ENCODE measurements at regions not wholly inside any gene's neighbourhood (a gene's known extent, or its start where the extent isn't known, plus 50 kb on each side); places are given as distances from the start of the nearest gene placed in this dataset.

DNA sequence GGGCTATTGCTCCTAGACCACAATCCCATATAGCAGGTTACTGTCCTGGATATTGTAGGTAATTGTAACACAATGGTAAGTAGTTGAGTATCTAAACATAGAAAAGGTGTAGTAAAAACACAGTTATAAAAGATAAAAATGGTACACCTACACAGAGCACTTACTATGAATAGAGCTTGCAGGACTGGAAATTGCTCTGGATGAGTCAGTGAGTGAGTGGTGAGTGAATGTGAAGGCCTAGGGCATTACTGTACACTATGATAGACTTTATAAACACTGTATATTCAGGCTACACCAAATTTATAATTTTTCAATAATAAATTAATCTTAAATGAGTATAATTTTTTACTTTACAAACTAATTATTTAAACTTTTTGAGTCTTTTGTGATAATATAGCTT, 425.7 kb downstream of the PABPC4L start:
- Histone ChIP-seq H3K9ac (ENCODE audit: low read depth in 1 of 2, low read length in 2 of 2) (no peak overlapping the region), H3K27ac (ENCODE audit: low read depth in 1 of 2, low read length in 2 of 2) (no peak overlapping the region), H3K4me1 (ENCODE audit: control insufficient read depth in 4 of 4, insufficient read depth in 4 of 4, low read length in 3 of 4) (no peaks in the 10 kb centered on the region), H3K27me3 (ENCODE audit: control insufficient read depth in 4 of 4, insufficient read depth in 4 of 4, low read length in 3 of 4) (no peaks in the 10 kb centered on the region), H3K36me3 (ENCODE audit: control insufficient read depth in 4 of 4, insufficient read depth in 3 of 4, low read depth in 1 of 4, low read length in 3 of 4) (no peaks in the 10 kb centered on the region), H3K9me3 (ENCODE audit: control insufficient read depth in 4 of 4, low read length in 3 of 4) (no peaks in the 10 kb centered on the region), H3K4me3 (ENCODE audit: low read depth in 1 of 3, low read length in 3 of 3) (no peak overlapping the region)
- TF ChIP-seq SP1 (IDR thresholded peaks at IDR 0.05): no peak
- TF ChIP-seq FOXA2 (IDR thresholded peaks at IDR 0.05): no peak
- TF ChIP-seq YY1 (IDR thresholded peaks at IDR 0.05): no peak
- no peak for TF ChIP-seq EGR1 (IDR thresholded peaks at IDR 0.05; ENCODE audit: low read depth in 2 of 2)
- no peak for TF ChIP-seq RXRA (IDR thresholded peaks at IDR 0.05)
- no peak for TF ChIP-seq FOXA1 (IDR thresholded peaks at IDR 0.05)
- TF ChIP-seq RAD21 (IDR thresholded peaks at IDR 0.05): no peak
- no peak for TF ChIP-seq REST (IDR thresholded peaks at IDR 0.05)
- TF ChIP-seq JUND (IDR thresholded peaks at IDR 0.05): no peak
- no peak for TF ChIP-seq TAF1 (conservative IDR thresholded peaks at IDR 0.05)
- TF ChIP-seq, protein P1, sequence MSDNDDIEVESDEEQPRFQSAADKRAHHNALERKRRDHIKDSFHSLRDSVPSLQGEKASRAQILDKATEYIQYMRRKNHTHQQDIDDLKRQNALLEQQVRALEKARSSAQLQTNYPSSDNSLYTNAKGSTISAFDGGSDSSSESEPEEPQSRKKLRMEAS (IDR thresholded peaks at IDR 0.05): no peak
- TF ChIP-seq GABPA (IDR thresholded peaks at IDR 0.05 in 1 of 2, conservative IDR thresholded peaks at IDR 0.05 in 1 of 2): no peak
- DNase-seq (ENCODE audit: low spot score): no peak

DNA sequence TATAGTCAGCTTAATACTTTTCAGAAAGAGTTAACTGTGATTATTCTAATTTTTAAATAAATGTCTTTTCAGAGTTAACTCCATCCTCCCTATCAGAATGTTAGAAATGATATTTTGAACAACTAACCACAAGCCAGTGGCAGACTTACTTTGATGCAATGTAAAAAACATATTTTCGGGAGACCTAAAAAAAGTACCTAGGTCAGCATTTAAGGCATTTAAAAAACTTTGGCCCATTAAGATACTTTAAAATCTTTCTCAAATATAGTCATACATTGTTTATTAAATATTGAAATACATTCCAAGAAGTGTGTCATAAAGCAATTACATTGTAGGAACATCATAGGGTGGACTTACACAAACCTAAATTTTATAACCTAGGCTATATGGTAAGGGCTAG, 426.1 kb downstream of the PABPC4L start:
- WGBS: 51% methylated on average over 1 of the region's 1 CpG
- no peak overlapping the region for H3K9ac ChIP-seq (ENCODE audit: low read depth in 1 of 2, low read length in 2 of 2)
- TF ChIP-seq ZBTB33 (IDR thresholded peaks at IDR 0.05): no peak
- no peak for TF ChIP-seq GABPA (IDR thresholded peaks at IDR 0.05 in 1 of 2, conservative IDR thresholded peaks at IDR 0.05 in 1 of 2)
- TF ChIP-seq TAF1 (conservative IDR thresholded peaks at IDR 0.05): no peak
- TF ChIP-seq YY1 (IDR thresholded peaks at IDR 0.05): no peak
- TF ChIP-seq HNF4A (conservative IDR thresholded peaks at IDR 0.05): no peak
- TF ChIP-seq RXRA (IDR thresholded peaks at IDR 0.05): no peak
- TF ChIP-seq EGR1 (IDR thresholded peaks at IDR 0.05; ENCODE audit: low read depth in 2 of 2): no peak
- no peak for TF ChIP-seq HNF4G (IDR thresholded peaks at IDR 0.05)
- no peak for TF ChIP-seq ATF3 (IDR thresholded peaks at IDR 0.05)
- no peak for TF ChIP-seq RAD21 (IDR thresholded peaks at IDR 0.05)
- TF ChIP-seq, protein P2, sequence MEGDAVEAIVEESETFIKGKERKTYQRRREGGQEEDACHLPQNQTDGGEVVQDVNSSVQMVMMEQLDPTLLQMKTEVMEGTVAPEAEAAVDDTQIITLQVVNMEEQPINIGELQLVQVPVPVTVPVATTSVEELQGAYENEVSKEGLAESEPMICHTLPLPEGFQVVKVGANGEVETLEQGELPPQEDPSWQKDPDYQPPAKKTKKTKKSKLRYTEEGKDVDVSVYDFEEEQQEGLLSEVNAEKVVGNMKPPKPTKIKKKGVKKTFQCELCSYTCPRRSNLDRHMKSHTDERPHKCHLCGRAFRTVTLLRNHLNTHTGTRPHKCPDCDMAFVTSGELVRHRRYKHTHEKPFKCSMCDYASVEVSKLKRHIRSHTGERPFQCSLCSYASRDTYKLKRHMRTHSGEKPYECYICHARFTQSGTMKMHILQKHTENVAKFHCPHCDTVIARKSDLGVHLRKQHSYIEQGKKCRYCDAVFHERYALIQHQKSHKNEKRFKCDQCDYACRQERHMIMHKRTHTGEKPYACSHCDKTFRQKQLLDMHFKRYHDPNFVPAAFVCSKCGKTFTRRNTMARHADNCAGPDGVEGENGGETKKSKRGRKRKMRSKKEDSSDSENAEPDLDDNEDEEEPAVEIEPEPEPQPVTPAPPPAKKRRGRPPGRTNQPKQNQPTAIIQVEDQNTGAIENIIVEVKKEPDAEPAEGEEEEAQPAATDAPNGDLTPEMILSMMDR (IDR thresholded peaks at IDR 0.05; ENCODE audit: low read depth, low read length, missing input control): no peak
- TF ChIP-seq NR2F2 (IDR thresholded peaks at IDR 0.05): no peak
- TF ChIP-seq JUND (IDR thresholded peaks at IDR 0.05): no peak
- TF ChIP-seq, protein P1 (IDR thresholded peaks at IDR 0.05): no peak
- TF ChIP-seq SP1 (IDR thresholded peaks at IDR 0.05): no peak
- TF ChIP-seq FOXA1 (IDR thresholded peaks at IDR 0.05): no peak

More for the DNA sequence above, 426.1 kb downstream of the PABPC4L start:
- Histone ChIP-seq H3K27me3 (ENCODE audit: control insufficient read depth in 4 of 4, insufficient read depth in 4 of 4, low read length in 3 of 4) (no peaks in the 10 kb centered on the region), H3K36me3 (ENCODE audit: control insufficient read depth in 4 of 4, insufficient read depth in 3 of 4, low read depth in 1 of 4, low read length in 3 of 4) (no peaks in the 10 kb centered on the region), H3K4me3 (ENCODE audit: low read depth in 1 of 3, low read length in 3 of 3) (no peak overlapping the region), H3K9me3 (ENCODE audit: control insufficient read depth in 4 of 4, low read length in 3 of 4) (no peaks in the 10 kb centered on the region), H3K27ac (ENCODE audit: low read depth in 1 of 2, low read length in 2 of 2) (no peak overlapping the region), H3K4me1 (ENCODE audit: control insufficient read depth in 4 of 4, insufficient read depth in 4 of 4, low read length in 3 of 4) (no peaks in the 10 kb centered on the region)
- no peak for DNase-seq (ENCODE audit: low spot score)
